Spleen (tissue), 7 donors: ENCODE measurements at regions not wholly inside any gene's neighbourhood (a gene's known extent, or its start where the extent isn't known, plus 50 kb on each side); places are given as distances from the start of the nearest gene placed in this dataset.

Experiments used
- CTCF ChIP-seq, 11 experiments: fragments of 200-600 bp in 7 of 11; fragments of 450-650 bp in 4 of 11; sonication (generic) in 4 of 11; IDR thresholded peaks in 8 of 11; conservative IDR thresholded peaks in 3 of 11; 1 replicate in 7 of 11; 2 replicates in 4 of 11; pipeline versions ENCODE4 v1.4.0 to v1.8.0; 2016 to 2021; ENCODE audit warnings: antibody characterized with exemption in 11 of 11, inconsistent platforms in 4 of 11, mild to moderate bottlenecking in 1 of 11
- POLR2A ChIP-seq, 3 donors: fragments of 450-650 bp; IDR thresholded peaks; one replicate each; pipeline ENCODE4 v1.5.1; 2017; ENCODE audit warnings: antibody characterized with exemption in 3 of 3, mild to moderate bottlenecking in 1 of 3
- donor health status: DM: no; HTN: no; CAD: no; lungs with moderate emphysema.
- donor health status: DM: no; HTN: no; CAD: no.
- donor health status: DM: no; HTN: no; CAD: no.

DNA sequence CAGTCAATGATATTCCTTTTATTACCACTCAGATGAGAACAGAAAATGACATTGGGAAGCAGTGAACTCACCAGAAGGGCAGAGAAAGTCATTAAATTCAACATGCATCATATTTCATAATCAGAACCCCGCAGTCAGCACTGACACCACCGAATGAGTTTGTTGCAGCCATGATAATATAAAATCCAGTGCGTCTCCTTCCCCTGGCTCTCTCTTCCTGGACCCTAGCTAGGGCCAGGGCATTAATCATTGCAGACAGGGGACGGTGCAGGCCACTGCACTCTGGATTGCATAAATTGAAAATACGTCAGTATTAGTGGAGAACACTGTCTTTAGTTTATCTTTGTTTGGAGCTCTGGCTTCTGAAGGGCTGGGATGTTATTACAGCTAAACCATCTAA lies 931.5 kb downstream of the TYW1 start:
- no peak for TF ChIP-seq CTCF (IDR thresholded peaks at IDR 0.05 in 8 of 11, conservative IDR thresholded peaks at IDR 0.05 in 3 of 11)
- TF ChIP-seq POLR2A (IDR thresholded peaks at IDR 0.05), result no peak
